ENCODE measurements at regions not wholly inside any gene's neighbourhood (a gene's known extent, or its start where the extent isn't known, plus 50 kb on each side); places are given as distances from the start of the nearest gene placed in this dataset.

- POLR2A ChIA-PET, result no interaction called here
- Histone ChIP-seq H3K9me3 (ENCODE audit: control insufficient read depth in 1 of 2, insufficient read depth in 1 of 2, low read depth in 1 of 2, low read length in 2 of 2) (no peaks in the 10 kb centered on the region), H3K27me3 (ENCODE audit: insufficient read depth, low read length) (peaks cover 51% of the 10 kb centered on the region), H4K20me1 (ENCODE audit: insufficient read depth) (no peaks in the 10 kb centered on the region), H3K4me3 (replicated peaks in 1 of 2; ENCODE audit: low read depth in 1 of 2, low read length in 2 of 2) (no peak overlapping the region), H3K4me1 (ENCODE audit: control insufficient read depth in 1 of 2, insufficient read depth in 2 of 2, low read length in 2 of 2) (peaks cover 0 to 4% of the 10 kb centered on the region in 2 experiments; a peak in 1 of 4 replicates), H2AFZ (ENCODE audit: low read depth, low read length, poor library complexity, severe bottlenecking) (no peak overlapping the region), H3K27ac (ENCODE audit: low read depth, low read length) (no peak overlapping the region), H3K9ac (ENCODE audit: low read length) (no peak overlapping the region), H3K4me2 (ENCODE audit: low read length) (no peak overlapping the region), H3K9me2 (ENCODE audit: insufficient read depth) (no peaks in the 10 kb centered on the region), H3K36me3 (ENCODE audit: control insufficient read depth in 1 of 2, insufficient read depth in 2 of 2, low read length in 2 of 2) (no peaks in the 10 kb centered on the region), H3K79me2 (ENCODE audit: insufficient read depth, low read length) (no peaks in the 10 kb centered on the region)
- TF ChIP-seq SIN3A (IDR thresholded peaks at IDR 0.05; ENCODE audit: low read depth) (no peak), TCF7L2 (IDR thresholded peaks at IDR 0.05; ENCODE audit: borderline replicate concordance, extremely low read depth, insufficient read depth, insufficient read length) (no peak), MAX (IDR thresholded peaks at IDR 0.05) (no peak), JUND (IDR thresholded peaks at IDR 0.05) (no peak), FOSL1 (IDR thresholded peaks at IDR 0.05; ENCODE audit: low read depth) (no peak)
- TF ChIP-seq, protein P1, sequence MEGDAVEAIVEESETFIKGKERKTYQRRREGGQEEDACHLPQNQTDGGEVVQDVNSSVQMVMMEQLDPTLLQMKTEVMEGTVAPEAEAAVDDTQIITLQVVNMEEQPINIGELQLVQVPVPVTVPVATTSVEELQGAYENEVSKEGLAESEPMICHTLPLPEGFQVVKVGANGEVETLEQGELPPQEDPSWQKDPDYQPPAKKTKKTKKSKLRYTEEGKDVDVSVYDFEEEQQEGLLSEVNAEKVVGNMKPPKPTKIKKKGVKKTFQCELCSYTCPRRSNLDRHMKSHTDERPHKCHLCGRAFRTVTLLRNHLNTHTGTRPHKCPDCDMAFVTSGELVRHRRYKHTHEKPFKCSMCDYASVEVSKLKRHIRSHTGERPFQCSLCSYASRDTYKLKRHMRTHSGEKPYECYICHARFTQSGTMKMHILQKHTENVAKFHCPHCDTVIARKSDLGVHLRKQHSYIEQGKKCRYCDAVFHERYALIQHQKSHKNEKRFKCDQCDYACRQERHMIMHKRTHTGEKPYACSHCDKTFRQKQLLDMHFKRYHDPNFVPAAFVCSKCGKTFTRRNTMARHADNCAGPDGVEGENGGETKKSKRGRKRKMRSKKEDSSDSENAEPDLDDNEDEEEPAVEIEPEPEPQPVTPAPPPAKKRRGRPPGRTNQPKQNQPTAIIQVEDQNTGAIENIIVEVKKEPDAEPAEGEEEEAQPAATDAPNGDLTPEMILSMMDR (IDR thresholded peaks at IDR 0.05 in 2 of 3, conservative IDR thresholded peaks at IDR 0.05 in 1 of 3; ENCODE audit: borderline replicate concordance in 1 of 3, insufficient read depth in 1 of 3, low read depth in 2 of 3, low read length in 2 of 3), result no peak
- DNase-seq (ENCODE audit: low read depth, low spot score) (no peak), ATAC-seq (no peak)
- CTCF ChIA-PET, result no interaction called here
- no TSS peak for BruUV-seq (replicated peaks)
- RAD21 ChIA-PET (ENCODE audit: low non-redundant PET in 1 of 2, low total read pairs in 2 of 2, uncharacterized antibody in 2 of 2, unreplicated experiment in 2 of 2), result no interaction called here
- intact Hi-C loops (cut with micrococcal nuclease), result no loop called here
Observed at GRCh38 chr5:38079620-38080402, 178.5 kb upstream of the EGFLAM start.

GRCh38 chr5:38078161-38078560 is 180.2 kb upstream of the EGFLAM start:
- Histone ChIP-seq H3K9me3 (ENCODE audit: control insufficient read depth in 1 of 2, insufficient read depth in 1 of 2, low read depth in 1 of 2, low read length in 2 of 2) (no peaks in the 10 kb centered on the region), H2AFZ (ENCODE audit: low read depth, low read length, poor library complexity, severe bottlenecking) (no peak overlapping the region), H3K4me2 (ENCODE audit: low read length) (no peak overlapping the region), H4K20me1 (ENCODE audit: insufficient read depth) (no peaks in the 10 kb centered on the region), H3K9ac (ENCODE audit: low read length) (no peak overlapping the region), H3K9me2 (ENCODE audit: insufficient read depth) (no peaks in the 10 kb centered on the region), H3K27me3 (ENCODE audit: insufficient read depth, low read length) (peaks cover 36% of the 10 kb centered on the region), H3K79me2 (ENCODE audit: insufficient read depth, low read length) (no peaks in the 10 kb centered on the region), H3K4me3 (replicated peaks in 1 of 2; ENCODE audit: low read depth in 1 of 2, low read length in 2 of 2) (no peak overlapping the region), H3K4me1 (ENCODE audit: control insufficient read depth in 1 of 2, insufficient read depth in 2 of 2, low read length in 2 of 2) (peaks cover 0 to 4% of the 10 kb centered on the region in 2 experiments; a peak in 1 of 4 replicates), H3K27ac (ENCODE audit: low read depth, low read length) (no peak overlapping the region), H3K36me3 (ENCODE audit: control insufficient read depth in 1 of 2, insufficient read depth in 2 of 2, low read length in 2 of 2) (no peaks in the 10 kb centered on the region)
- intact Hi-C loops (cut with micrococcal nuclease), result no loop called here
- RAD21 ChIA-PET (ENCODE audit: low non-redundant PET in 1 of 2, low total read pairs in 2 of 2, uncharacterized antibody in 2 of 2, unreplicated experiment in 2 of 2), result no interaction called here
- BruUV-seq (replicated peaks), result no TSS peak
- CTCF ChIA-PET, result no interaction called here
- no peak for DNase-seq (ENCODE audit: low read depth, low spot score)
- POLR2A ChIA-PET, result no interaction called here
- no peak for ATAC-seq
- no peak for TF ChIP-seq FOSL1 (IDR thresholded peaks at IDR 0.05; ENCODE audit: low read depth)
- no peak for TF ChIP-seq ZNF274 (IDR thresholded peaks at IDR 0.05; ENCODE audit: low read depth, low read length)
- no peak for TF ChIP-seq TCF7L2 (IDR thresholded peaks at IDR 0.05; ENCODE audit: borderline replicate concordance, extremely low read depth, insufficient read depth, insufficient read length)
- no peak for TF ChIP-seq CEBPB (IDR thresholded peaks at IDR 0.05; ENCODE audit: low read depth)
- no peak for TF ChIP-seq EZH2phosphoT487 (IDR thresholded peaks at IDR 0.05; ENCODE audit: borderline replicate concordance)
- TF ChIP-seq EGR1 (IDR thresholded peaks at IDR 0.05; ENCODE audit: low read depth), result no peak
- no peak for TF ChIP-seq CBX3 (IDR thresholded peaks at IDR 0.05; ENCODE audit: low read depth)
- no peak for TF ChIP-seq MAX (IDR thresholded peaks at IDR 0.05)
- TF ChIP-seq, protein P1 (IDR thresholded peaks at IDR 0.05 in 2 of 3, conservative IDR thresholded peaks at IDR 0.05 in 1 of 3; ENCODE audit: borderline replicate concordance in 1 of 3, insufficient read depth in 1 of 3, low read depth in 2 of 3, low read length in 2 of 3), result no peak
- TF ChIP-seq SP1 (IDR thresholded peaks at IDR 0.05; ENCODE audit: low read depth), result no peak
